GM21737 (cell line): ENCODE measurements at regions not wholly inside any gene's neighbourhood (a gene's known extent, or its start where the extent isn't known, plus 50 kb on each side); places are given as distances from the start of the nearest gene placed in this dataset.

Source experiments
- ATAC-seq: cut with Tn5 transposase; IDR thresholded peaks from one replicate; pipeline ENCODE4 v1.9.1; 2021; ENCODE audit warnings: mild to moderate bottlenecking, moderate library complexity; ENCODE audit not compliant: unreplicated experiment

DNA sequence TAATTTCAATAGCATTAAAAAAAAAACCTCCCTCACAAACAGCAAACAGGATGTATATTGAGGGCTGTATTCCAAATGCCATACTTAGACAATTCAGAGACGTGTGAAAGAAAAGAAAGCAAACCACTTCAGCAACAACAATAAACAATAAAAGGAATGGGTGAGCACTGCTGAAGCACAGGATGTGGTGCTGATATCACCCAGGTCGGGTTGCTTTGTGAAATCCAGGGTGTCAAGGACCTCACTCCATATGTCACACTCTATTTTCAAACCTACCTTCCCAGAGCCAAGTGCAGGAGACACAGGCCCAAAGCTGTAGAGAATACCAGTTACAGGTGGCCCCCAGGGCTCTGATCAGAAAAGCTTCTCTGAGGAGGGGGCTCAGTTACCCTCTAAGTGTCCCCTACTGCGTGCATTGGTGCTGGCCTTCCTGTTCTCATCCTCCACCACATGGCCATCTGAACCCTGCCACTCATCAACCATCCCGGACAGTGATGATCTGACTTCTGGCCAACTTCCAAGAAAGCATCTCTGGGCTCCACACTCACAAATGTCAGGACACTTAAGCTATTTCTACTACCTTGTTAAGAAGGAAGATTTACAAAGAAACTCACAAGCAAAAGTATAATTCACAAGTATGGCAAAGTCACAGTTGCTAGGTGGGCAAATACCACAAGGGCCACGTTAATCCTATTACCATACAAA, 363.0 kb downstream of the SS18 start:
- ATAC-seq = no peak

DNA sequence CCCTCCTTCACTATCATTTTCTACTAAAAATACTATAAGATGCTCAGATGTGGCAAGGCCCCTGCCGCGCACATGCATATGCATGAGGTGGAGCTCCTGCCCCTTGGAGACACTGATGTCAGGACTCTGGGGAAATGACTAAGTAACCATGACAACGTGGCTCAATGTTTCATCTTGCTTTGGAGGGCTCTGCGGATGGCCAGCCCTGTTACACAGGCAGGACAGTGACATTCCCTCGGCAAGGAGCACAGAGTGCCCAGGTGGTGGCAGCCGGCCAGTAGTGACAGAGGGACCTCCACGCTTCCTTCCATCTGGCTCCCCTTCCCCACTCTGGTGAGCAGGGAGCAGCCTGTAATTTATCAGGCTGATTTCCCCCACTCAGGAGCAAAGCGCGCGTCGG, 364.1 kb downstream of the SS18 start:
- ATAC-seq = no peak

DNA sequence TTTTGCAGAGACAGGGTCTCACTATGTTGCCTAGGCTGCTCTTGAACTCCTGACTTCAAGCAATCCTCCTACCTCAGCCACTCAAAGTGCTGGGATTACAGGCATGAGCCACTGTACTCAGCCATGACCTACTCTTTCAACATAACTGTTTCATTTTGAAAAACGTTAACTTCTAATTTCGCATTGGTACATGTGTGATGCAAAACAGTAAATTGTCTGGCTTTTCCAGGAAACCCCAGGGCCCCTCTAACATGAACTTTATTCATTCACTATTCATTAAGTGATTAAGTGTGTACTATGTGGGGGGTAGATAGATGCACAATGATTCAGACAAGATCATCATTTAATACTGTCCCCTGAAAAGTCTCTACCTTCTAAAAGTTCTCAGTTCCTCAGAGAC, 364.9 kb downstream of the SS18 start:
- ATAC-seq = no peak

DNA sequence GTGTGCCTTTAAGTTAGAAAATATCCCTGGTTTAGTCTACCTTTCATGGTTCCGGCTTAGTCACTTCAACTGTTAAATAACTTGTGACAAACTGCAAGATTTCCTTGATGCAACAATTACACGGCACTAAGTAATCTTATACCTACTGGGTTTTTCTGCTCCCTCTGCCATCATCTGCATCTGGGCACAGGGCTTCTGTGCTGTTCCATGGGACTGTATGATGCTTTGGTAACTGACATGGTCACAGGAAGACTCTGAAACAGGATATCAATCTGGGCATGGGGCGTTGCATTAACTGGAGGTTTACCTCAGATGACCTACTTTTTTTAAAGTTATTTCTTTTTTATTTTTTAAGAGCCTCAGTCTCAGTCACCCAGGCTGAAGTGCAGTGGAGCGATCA, 365.4 kb downstream of the SS18 start:
- ATAC-seq = no peak

DNA sequence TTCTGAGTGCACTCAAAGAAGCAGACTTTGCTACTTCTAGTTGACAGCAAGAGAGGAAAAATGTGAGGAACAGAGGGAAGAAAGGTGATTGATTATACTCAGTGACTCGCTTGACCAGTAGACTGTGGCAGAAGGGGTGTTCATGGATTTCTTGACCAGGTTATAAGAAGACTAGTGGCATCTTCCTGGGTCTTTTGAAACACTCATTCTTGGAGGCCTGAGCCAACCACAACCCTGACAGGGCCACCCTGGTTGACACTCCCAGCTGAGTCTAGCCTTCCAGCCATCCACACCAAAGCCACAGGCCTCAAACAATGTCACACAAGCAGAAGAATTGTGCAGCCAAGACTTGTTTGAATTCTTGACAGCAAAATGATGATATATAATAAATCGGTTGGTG, 366.3 kb downstream of the SS18 start:
- ATAC-seq = no peak

DNA sequence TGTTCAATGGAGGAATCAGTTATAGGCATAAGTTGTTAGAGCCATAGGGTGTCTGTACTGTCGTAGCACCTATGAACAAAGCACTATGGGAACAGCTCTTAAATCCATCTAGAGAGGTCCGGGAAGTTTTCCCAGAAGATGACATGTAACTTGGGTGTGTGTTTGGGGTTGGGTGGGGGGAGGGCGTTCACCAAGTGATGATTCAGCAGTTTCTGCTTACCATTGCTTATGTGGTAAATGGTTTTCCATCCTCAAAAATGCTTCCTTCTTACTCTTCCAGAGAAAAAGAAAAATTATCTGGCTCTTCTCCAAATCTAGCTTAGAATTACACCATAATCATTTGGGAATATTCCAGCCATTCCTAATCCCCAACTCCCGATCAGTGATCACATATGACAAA, 361.1 kb upstream of the ZNF521 start:
- no peak for ATAC-seq

DNA sequence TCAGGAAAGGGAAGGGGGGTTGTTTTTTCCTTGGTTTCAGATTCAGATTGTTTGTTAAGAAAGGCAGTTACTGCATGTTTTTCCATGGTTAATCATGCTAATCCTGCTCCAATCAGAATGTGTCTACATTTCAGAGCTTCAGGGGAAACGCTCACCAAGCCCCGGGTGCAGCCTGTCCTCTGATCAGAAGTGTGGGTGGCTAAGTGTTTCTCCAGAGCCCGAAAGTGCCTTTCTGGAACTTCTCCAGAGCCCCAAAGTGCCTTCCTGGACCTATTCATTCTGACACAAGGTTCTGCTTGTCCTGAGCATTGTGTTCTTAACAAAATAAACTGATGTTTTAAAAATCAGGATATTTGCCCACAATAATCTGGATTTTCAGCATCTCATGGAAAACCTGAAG, 359.0 kb upstream of the ZNF521 start:
- ATAC-seq = no peak

DNA sequence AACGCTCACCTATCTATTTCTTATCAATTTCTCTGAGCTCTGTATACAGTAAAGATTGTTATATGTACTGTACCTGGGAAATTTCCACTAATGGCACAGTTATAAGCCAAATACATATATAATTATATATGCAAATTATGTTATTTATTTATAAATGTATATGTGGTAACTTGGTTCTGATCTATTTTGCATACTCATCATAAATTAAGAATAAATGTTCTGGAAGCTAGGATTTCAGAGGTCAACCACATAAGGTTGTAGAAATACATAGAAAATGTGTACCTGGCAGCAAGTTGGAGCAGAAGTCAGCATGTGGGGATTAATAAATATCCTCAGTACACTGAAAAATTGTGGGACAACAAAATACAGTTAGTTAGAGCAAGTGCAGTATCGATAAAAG, 353.7 kb upstream of the ZNF521 start:
- ATAC-seq = no peak

DNA sequence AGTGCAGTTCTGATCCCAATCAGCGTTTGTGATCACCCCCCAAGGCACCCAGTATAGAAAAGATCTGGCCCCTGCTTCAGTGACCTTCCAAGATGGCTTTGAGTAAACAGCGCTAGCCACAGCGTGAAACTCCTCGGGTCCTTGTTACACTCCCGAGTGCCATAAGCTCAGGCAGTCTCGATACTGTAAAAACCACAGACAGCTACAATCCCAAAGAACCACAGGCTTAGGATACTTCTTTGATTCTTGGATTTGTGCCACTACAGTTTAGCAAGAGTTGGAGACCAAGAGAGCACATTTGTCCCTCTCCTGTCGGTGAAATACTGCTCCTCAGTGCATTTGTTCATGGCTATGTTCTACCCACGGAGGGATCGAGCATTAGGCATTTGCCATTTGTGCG, 352.5 kb upstream of the ZNF521 start:
- ATAC-seq = no peak

DNA sequence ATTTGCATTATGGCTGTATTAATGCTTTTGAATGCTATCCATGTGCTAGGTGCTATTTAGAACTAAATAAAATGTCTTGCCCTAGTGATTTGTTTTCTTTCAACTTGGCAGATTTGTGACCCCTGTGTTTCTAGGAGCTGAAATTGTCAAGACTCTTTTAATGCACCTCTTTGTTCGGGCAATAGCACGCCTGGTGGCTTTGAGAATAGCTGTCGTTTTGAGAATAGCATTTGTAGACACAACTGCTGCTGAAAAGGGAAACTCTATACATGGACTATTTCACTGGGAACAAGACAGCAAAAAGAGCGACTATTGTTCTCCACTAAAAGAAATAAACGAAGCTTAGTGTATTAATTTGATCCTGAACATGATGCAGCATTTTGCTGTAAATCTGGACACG, 352.1 kb upstream of the ZNF521 start:
- ATAC-seq = no peak

DNA sequence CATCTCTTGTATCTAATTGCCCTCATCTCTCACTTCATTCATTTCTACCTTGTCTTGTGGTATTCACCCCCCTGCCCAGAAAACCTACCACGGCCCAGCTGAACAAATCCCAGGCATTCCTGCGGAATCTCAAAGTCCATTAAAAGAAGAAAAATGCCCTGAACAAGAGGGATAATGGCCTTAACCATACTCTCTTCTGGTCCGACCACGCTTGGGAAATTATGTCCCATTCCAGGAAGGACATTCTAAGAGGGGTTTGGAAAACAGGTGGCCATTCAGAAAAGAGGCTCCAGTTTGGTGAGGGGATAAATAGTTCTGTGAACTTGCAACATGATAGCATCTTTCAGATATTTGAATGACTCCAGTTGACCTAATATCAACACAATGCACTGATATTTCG, 349.9 kb upstream of the ZNF521 start:
- no peak for ATAC-seq

DNA sequence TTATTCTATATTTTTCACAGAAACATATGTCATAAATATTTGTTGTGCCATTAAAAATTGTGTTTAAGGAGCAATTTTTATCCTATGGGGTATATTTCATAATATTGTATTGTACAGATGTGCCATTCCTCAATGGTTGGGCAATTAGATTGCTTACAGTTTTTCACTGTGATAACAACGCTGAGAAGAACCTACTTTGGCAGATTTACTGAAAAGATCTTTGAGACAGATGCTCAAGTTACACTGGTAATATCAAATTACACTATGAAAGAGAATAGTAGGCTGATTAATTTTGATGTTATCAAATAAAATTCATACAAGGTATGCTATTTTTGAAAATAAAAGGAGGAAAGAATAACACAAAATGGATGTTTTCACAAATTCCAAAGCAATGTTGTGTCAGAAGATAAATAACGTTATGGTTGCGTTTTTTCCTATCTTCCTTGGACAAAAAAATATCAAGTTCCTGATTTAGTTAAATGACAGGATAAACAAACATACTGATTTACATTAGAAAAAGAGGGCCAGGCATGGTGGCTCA, 335.1 kb upstream of the ZNF521 start:
- no peak for ATAC-seq

DNA sequence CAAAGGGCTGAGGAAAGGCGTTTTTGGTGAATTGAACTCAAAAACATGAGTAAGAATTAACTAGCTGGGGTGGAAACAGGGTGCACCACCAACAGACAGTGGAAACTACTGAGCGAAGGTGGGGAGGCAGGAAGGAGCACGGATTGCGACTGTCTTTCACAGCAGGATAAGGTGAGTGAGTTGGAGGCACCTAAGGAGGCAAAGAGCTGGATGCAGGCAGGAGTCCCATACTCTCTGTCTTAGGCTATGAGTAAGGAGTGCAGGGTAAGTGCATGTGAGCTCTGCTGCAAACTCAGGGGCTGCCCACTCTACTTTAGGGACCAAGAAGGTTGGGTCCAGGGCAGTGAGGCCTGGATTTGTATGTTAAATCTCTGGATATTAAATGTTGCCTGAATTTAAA, 333.1 kb upstream of the ZNF521 start:
- no peak for ATAC-seq

DNA sequence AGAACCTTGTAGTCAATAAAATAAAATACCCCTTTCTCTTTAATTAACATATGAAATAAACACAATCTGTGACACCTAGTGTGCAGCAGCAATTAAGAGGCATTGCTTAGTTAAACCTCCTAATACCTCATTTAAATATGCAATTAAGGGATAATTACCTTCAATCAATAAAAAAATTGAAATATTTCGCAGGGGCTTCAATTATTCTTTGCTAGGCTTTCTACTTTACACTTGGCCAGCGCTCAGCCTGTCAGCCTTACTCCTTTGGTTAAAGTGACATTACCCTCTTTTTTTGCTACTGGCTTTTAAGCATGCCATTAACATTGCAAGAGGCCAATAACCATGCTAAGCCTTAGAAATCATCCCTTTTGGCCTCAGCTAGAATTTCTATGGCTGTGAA, 327.5 kb upstream of the ZNF521 start:
- ATAC-seq = no peak

DNA sequence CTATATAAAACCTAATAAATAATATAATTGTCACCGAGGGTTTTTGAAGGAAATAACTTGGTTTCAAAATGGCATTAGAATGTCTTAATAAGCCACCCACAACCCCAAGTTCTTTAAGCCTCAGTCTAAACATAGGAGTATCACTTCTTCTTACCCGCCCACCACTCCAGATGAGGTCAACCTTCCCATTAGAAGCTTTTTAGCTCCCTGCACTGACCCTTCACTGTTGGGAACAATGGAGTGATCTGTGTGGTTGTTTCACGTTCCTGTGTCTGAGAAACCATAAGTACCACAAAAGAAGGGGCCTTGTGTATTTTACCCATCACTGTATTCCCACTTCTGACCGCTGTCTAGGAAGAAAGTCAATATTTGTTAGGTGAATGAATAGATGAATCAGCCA, 326.3 kb upstream of the ZNF521 start:
- ATAC-seq = no peak

DNA sequence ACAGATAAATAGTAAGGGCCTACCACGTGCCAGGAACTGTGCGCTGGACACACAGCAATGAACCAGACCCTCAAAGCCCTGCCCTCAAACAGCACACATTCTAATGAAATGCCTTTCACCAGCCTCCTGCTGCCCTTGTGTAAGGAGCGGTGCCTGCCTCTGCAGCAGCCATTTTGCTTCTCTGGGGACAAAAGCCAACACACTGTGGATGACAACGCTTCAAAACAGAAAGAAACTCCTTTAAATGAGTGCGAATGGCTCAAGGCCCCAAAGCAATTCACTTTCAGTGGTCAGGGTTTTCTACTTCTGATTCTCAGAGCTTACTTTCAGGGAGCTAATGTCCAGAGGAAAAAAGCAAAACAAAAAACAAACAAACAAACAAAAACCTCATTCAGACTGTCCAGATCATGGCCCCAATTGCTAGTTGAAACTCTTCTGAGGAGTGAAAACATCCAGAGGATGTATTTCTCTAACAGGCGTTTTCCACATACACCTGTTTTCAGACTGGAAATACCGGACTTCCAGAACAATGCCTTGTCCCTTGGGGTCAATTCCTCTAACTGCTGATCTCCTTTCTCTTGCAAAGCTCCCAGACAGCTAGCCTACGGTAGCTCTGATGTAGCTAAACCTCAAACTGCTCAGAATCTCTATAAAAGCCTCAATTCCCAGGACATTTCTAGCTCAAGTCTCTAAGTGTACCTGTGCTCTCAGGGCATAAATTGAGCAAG, 323.3 kb upstream of the ZNF521 start:
- ATAC-seq = no peak

DNA sequence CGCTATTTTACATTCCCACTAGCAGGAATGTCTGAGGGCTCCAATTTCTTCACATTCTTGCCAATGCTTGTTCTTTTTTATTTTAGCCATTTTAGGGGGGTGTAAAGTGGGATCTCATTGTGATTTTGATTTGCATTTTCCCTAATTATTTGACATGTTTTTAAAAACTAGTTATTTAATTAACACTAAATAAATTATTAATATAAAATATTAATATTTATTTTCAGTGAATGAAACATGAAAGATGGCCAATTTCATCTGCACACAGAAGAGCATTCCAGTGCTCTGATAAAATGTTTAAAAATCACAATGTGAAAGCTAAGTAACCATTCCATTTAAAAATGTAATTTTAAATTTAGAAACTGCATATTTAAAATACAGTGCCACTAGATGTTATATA, 322.2 kb upstream of the ZNF521 start:
- no peak for ATAC-seq

DNA sequence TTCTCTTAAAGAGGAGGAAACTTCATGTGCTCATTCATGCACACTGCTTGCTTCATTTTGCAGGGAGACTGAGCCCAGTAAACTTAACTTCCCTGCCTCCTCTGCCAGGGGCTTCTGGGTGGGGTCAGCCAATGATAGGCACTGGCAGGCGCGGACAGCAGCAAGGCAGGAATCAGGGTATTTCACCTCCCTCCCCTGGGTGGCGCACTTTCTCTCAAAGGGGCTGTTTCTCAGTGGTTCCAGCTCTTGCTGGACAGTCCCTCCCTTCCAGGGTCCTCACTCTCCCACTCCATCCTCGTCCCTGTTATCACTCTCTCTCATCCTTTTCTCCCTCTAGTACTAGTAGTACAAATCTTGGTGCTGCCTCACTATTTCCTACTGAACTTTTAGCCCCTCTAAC, 320.5 kb upstream of the ZNF521 start:
- no peak for ATAC-seq

DNA sequence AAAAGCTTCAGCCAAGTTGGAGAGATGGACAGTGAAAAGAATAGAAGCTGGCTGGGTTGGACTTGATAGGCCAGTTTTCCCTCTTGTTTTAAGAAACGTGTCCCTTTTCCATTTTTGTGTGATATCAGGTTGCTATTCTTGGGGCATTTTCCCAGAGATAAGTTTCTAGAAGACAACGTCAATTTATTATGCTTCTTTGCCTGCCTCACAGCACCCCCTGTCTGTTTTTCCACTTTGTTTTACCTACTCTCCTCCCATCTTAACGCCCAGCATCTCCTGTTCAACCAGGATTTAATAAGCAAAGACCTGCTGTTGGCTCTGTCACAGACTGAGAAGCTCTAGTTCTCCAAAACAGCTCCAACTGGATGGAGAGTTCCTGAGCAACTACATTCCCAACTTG, 317.8 kb upstream of the ZNF521 start:
- ATAC-seq = no peak

DNA sequence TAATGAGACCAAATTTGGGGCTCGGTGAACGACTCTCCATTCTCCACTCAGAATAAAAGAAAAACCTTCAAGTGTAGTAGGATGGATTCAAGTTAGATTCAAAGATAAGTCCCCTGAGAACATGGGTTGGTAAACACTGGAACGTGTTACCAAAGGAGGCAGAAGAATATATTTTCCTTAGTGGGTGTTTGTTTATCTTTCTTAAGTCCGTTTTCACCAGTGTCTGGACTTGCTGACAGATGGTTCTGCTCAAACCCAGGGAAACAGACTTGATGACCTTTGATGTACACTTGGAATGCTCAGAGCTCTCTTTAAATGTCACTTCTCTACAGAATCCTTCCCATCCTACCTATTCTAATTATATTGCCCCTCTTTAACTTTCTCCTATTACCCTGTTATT, 310.3 kb upstream of the ZNF521 start:
- no peak for ATAC-seq

DNA sequence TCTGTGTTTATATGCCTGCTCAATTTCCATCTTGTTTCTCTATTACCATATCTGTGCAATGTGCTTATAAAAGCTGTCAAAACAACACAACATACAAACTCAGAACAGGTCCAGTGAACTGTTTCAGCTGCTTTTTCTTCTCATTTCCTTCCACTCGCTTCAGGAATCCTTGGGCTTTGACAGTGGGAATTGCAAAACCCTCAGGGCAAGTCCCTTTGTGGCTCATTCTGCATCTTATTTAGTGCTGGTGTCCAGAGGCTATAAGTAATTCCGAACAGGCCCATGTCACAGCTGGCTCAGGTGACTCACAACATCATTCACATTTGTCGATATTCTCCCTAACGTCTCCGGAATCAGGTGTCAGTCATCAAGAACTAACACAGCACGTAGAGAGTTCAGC, 309.9 kb upstream of the ZNF521 start:
- ATAC-seq = no peak

DNA sequence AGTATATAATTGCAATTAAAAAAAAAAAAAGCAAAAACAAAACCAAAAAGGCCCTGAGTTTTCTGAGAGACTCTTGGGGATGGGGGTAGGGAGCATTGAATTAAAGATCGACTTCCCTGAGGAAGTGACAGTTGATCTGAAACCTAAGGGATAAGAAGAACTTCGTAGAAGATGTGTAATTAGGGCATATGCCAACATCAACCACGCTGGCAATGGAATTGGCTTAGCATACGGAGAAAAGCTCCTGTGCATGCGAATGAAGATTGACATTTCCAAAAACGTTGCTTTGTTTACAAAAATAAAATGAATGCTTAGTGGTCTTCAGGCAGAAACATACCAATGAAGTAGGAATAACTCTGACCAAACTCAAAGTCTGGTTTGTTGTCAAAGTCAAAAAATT, 307.6 kb upstream of the ZNF521 start:
- no peak for ATAC-seq

DNA sequence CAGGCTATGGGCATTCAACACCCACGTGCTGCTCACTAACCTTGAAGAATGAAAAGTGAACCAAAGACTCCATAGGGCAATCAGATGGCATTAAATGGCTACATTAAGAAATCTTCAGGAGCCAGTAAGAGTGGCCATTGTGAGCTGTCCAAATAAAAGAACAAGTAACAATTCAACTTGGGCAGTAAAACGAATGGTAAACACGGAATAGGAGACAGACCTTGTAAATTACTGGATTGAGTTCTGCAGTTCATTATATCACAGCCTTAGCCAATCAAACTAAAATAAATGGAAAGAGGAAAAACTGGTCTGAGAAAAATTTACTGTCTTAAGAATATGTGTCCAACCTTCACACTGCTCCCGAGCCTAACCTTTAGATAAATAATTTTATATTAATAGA, 306.5 kb upstream of the ZNF521 start:
- ATAC-seq = no peak
